ENCODE measurements at regions not wholly inside any gene's neighbourhood (a gene's known extent, or its start where the extent isn't known, plus 50 kb on each side); places are given as distances from the start of the nearest gene placed in this dataset.

DNA sequence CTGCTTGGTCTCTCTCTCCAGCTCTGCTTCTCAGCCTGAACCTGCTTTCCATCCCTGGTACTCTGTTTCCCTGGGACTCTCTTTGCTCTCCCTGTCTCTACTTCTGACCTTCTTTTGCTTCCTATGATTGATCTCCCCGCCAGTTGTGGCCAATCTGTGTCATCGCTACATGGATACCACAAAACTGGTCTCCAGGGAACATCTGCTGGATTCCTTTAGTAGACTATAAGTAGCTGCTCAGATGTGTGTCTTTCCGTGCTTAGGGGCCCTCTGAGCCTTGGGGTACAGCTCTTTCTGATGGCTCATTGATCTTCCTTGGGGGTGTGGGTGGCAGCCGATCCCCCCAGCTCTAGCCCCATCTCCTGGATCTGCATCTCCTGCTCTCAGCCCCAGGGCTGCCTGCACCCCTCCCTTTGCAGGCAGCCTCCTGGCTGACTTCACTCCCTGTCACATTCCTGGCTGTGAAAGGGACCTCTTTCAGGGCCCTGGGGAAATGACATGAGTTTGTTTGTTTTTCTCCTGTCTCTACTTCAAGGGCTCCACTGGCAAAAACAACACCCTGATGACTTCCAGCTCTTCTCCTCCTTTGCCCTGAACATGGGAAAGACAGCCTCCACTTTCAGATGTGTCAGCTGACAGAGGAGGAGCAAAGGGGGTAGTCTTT lies 333.7 kb downstream of the CYP26B1 start:
- no peak for DNase-seq (ENCODE audit: extremely low spot score)
- POLR2A ChIA-PET = no interaction called here
- CTCF ChIA-PET = interaction anchor here (1.1 kb wide), 1 partner anchor 12 kb away, joined by 4 read pairs; no protein-coding TSS in a partner anchor
- TF ChIP-seq LEF1 (IDR thresholded peaks at IDR 0.05; ENCODE audit: borderline replicate concordance) = no peak
- TF ChIP-seq FOXM1 (IDR thresholded peaks at IDR 0.05; ENCODE audit: borderline replicate concordance) = no peak
- no peak for TF ChIP-seq ZNF384 (IDR thresholded peaks at IDR 0.05)
- TF ChIP-seq ARNT (IDR thresholded peaks at IDR 0.05) = no peak
- TF ChIP-seq BHLHE40 (IDR thresholded peaks at IDR 0.05; ENCODE audit: borderline replicate concordance) = no peak
- no peak for TF ChIP-seq ELF4 (IDR thresholded peaks at IDR 0.05)
- TF ChIP-seq SUZ12 (IDR thresholded peaks at IDR 0.05) = no peak
- TF ChIP-seq NFRKB (IDR thresholded peaks at IDR 0.05) = no peak
- TF ChIP-seq TARDBP (IDR thresholded peaks at IDR 0.05) = no peak
- no peak for TF ChIP-seq FOXK2 (IDR thresholded peaks at IDR 0.05)
- TF ChIP-seq FOXA1 (IDR thresholded peaks at IDR 0.05) = no peak
- no peak for TF ChIP-seq CTBP1 (IDR thresholded peaks at IDR 0.05; ENCODE audit: borderline replicate concordance)
- no peak for TF ChIP-seq SP1 (IDR thresholded peaks at IDR 0.05)

DNA sequence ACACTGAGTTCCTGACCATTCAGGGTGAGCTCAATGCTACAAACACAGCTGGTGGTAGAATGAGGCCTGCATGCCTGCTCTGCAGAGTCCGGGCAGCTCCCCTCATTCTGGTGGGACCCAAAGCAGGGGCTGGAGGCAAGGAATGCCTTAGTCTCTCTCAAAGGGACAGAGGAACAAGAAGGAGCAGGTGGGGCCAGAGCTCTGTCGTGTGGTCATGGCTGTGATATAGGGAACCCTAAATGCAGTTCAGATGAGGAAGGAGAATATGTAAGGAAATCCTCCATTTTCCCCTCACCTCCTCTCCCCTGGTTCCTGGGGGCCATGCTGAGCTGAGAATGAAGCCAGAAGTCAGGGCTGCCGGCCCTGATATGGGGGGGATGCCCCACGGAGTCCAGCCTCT lies 334.3 kb downstream of the CYP26B1 start:
- POLR2A ChIA-PET = no interaction called here
- CTCF ChIA-PET = interaction anchor here (1.1 kb wide), 1 partner anchor 11 kb away, joined by 4 read pairs; no protein-coding TSS in a partner anchor
- no peak for TF ChIP-seq LEF1 (IDR thresholded peaks at IDR 0.05; ENCODE audit: borderline replicate concordance)
- no peak for TF ChIP-seq NFRKB (IDR thresholded peaks at IDR 0.05)
- no peak for TF ChIP-seq SUZ12 (IDR thresholded peaks at IDR 0.05)
- no peak for TF ChIP-seq HDGF (IDR thresholded peaks at IDR 0.05; ENCODE audit: borderline replicate concordance)
- no peak for TF ChIP-seq BHLHE40 (IDR thresholded peaks at IDR 0.05; ENCODE audit: borderline replicate concordance)

DNA sequence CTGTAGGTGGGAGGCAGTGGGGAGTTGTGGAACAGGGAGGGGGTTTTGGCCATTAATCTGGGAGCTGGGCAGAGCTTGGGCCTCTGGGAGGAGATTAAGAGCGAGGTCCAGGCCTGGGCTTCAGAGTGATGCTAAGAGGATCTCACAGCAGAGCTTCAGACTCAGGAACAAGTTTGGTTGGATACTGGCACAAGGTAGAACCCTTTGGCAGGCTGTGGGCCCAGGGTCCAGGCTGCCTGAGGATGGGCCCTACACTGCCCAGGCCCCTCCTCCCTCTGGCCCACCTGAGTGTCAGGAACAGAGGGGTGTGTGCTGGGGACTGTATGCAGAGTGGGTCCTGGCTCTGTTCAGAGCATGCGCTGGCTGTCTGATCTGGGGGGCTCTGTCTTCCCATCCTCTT lies 334.9 kb downstream of the CYP26B1 start:
- DNase-seq (ENCODE audit: extremely low spot score) = no peak
- POLR2A ChIA-PET = no interaction called here
- TF ChIP-seq ELF4 (IDR thresholded peaks at IDR 0.05) (no peak), L3MBTL2 (conservative IDR thresholded peaks at IDR 0.05) (no peak), NFRKB (IDR thresholded peaks at IDR 0.05) (no peak), FOXK2 (IDR thresholded peaks at IDR 0.05) (no peak), LEF1 (IDR thresholded peaks at IDR 0.05; ENCODE audit: borderline replicate concordance) (no peak), HDGF (IDR thresholded peaks at IDR 0.05; ENCODE audit: borderline replicate concordance) (no peak), SP1 (IDR thresholded peaks at IDR 0.05) (no peak), ARNT (IDR thresholded peaks at IDR 0.05) (no peak), SUZ12 (IDR thresholded peaks at IDR 0.05) (no peak)
- TF ChIP-seq, protein P1, sequence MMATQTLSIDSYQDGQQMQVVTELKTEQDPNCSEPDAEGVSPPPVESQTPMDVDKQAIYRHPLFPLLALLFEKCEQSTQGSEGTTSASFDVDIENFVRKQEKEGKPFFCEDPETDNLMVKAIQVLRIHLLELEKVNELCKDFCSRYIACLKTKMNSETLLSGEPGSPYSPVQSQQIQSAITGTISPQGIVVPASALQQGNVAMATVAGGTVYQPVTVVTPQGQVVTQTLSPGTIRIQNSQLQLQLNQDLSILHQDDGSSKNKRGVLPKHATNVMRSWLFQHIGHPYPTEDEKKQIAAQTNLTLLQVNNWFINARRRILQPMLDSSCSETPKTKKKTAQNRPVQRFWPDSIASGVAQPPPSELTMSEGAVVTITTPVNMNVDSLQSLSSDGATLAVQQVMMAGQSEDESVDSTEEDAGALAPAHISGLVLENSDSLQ (IDR thresholded peaks at IDR 0.05) = no peak
- CTCF ChIA-PET = no interaction called here

More for the DNA sequence above, 334.3 kb downstream of the CYP26B1 start:
- DNase-seq (ENCODE audit: extremely low spot score) = no peak

GRCh38 chr2:71811726-71812125 lies 335.9 kb downstream of the CYP26B1 start:
- POLR2A ChIA-PET = no interaction called here
- no peak for DNase-seq (ENCODE audit: extremely low spot score)
- CTCF ChIA-PET = interaction anchor here (0.6 to 0.7 kb wide), 2 partner anchors 261 to 1328 kb away, joined by 3 read pairs; no protein-coding TSS in a partner anchor
- no peak for TF ChIP-seq ELF4 (IDR thresholded peaks at IDR 0.05)
- TF ChIP-seq FOXA1 (IDR thresholded peaks at IDR 0.05) = no peak
- no peak for TF ChIP-seq ZNF384 (IDR thresholded peaks at IDR 0.05)
- no peak for TF ChIP-seq HDGF (IDR thresholded peaks at IDR 0.05; ENCODE audit: borderline replicate concordance)
- no peak for TF ChIP-seq FOXK2 (IDR thresholded peaks at IDR 0.05)
- no peak for TF ChIP-seq ARNT (IDR thresholded peaks at IDR 0.05)
- TF ChIP-seq TARDBP (IDR thresholded peaks at IDR 0.05) = no peak
- TF ChIP-seq FOXM1 (IDR thresholded peaks at IDR 0.05; ENCODE audit: borderline replicate concordance) = no peak
- no peak for TF ChIP-seq SUZ12 (IDR thresholded peaks at IDR 0.05)
- no peak for TF ChIP-seq NFRKB (IDR thresholded peaks at IDR 0.05)
- no peak for TF ChIP-seq L3MBTL2 (conservative IDR thresholded peaks at IDR 0.05)
- TF ChIP-seq BHLHE40 (IDR thresholded peaks at IDR 0.05; ENCODE audit: borderline replicate concordance) = no peak
- no peak for TF ChIP-seq CTBP1 (IDR thresholded peaks at IDR 0.05; ENCODE audit: borderline replicate concordance)
- TF ChIP-seq LEF1 (IDR thresholded peaks at IDR 0.05; ENCODE audit: borderline replicate concordance) = no peak
- TF ChIP-seq, protein P1 (IDR thresholded peaks at IDR 0.05) = no peak
- TF ChIP-seq SP1 (IDR thresholded peaks at IDR 0.05) = no peak

DNA sequence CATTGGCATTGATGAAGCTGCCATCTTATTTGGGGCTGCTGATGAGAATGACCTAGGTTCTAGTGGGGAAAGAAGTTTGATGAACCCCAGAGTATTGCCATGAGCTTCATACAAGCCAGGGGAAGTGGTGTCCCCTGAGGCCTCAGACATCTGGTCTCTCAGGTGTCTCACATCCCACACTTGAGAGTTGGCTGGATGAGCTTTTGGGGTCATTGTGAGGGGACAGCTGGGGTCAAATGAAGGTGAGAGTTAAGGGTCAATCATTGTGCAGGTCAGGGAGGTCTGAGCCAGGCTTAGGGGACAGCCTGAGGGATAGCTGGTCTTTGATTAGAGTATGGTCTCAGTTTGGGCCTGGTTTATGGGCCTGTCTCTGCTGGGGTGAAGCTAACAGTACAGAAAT lies 336.5 kb downstream of the CYP26B1 start:
- TF ChIP-seq ARNT (IDR thresholded peaks at IDR 0.05) = no peak
- no peak for TF ChIP-seq ZNF384 (IDR thresholded peaks at IDR 0.05)
- TF ChIP-seq CTBP1 (IDR thresholded peaks at IDR 0.05; ENCODE audit: borderline replicate concordance) = no peak
- no peak for TF ChIP-seq LEF1 (IDR thresholded peaks at IDR 0.05; ENCODE audit: borderline replicate concordance)
- TF ChIP-seq SP1 (IDR thresholded peaks at IDR 0.05) = no peak
- TF ChIP-seq TARDBP (IDR thresholded peaks at IDR 0.05) = no peak
- no peak for TF ChIP-seq FOXM1 (IDR thresholded peaks at IDR 0.05; ENCODE audit: borderline replicate concordance)
- TF ChIP-seq FOXA1 (IDR thresholded peaks at IDR 0.05) = no peak
- no peak for TF ChIP-seq HDGF (IDR thresholded peaks at IDR 0.05; ENCODE audit: borderline replicate concordance)
- TF ChIP-seq SUZ12 (IDR thresholded peaks at IDR 0.05) = no peak
- no peak for TF ChIP-seq FOXK2 (IDR thresholded peaks at IDR 0.05)
- CTCF ChIA-PET = interaction anchor here (0.6 to 0.7 kb wide), 2 partner anchors 262 to 1328 kb away, joined by 3 read pairs; no protein-coding TSS in a partner anchor
- POLR2A ChIA-PET = no interaction called here
- DNase-seq (ENCODE audit: extremely low spot score) = no peak

GRCh38 chr2:71807581-71808451 lies 339.8 kb downstream of the CYP26B1 start:
- ChIA-PET POLR2A (no interaction called here), CTCF (interaction anchor here (1.6 kb wide), 1 partner anchor 10 kb away, joined by 7 read pairs; no protein-coding TSS in a partner anchor)
- TF ChIP-seq L3MBTL2 (conservative IDR thresholded peaks at IDR 0.05) (no peak), LEF1 (IDR thresholded peaks at IDR 0.05; ENCODE audit: borderline replicate concordance) (no peak), BHLHE40 (IDR thresholded peaks at IDR 0.05; ENCODE audit: borderline replicate concordance) (no peak), HDGF (IDR thresholded peaks at IDR 0.05; ENCODE audit: borderline replicate concordance) (no peak), ELF4 (IDR thresholded peaks at IDR 0.05) (no peak), SP1 (IDR thresholded peaks at IDR 0.05) (no peak), FOXM1 (IDR thresholded peaks at IDR 0.05; ENCODE audit: borderline replicate concordance) (no peak), FOXA1 (IDR thresholded peaks at IDR 0.05) (no peak)
- TF ChIP-seq, protein P1 (IDR thresholded peaks at IDR 0.05) = no peak
- DNase-seq (ENCODE audit: extremely low spot score) = no peak

All from HEK293T (cell line).